Brain microvascular endothelial cell (primary cell): ENCODE measurements at regions not wholly inside any gene's neighbourhood (a gene's known extent, or its start where the extent isn't known, plus 50 kb on each side); places are given as distances from the start of the nearest gene placed in this dataset.
A peak's percentile ranks its signal among the peaks of the same experiment; 100 is the strongest.

Experiments used
- DNase-seq: peaks from one replicate; pipeline ENCODE4 v3.0.0-alpha.2; 2020
- H3K27ac ChIP-seq: fragments of 250-450 bp; sonication (Bioruptor Pico); 2 replicates; pipeline ENCODE4 v1.5.1; 2020; ENCODE audit warnings: mild to moderate bottlenecking, moderate library complexity
- H3K27me3 ChIP-seq: fragments of 250-450 bp; sonication (Bioruptor Pico); replicated peaks from 2 replicates; pipeline ENCODE4 v1.5.1; 2020; ENCODE audit warnings: mild to moderate bottlenecking
- H3K36me3 ChIP-seq: fragments of 250-450 bp; sonication (Bioruptor Pico); replicated peaks from 2 replicates; pipeline ENCODE4 v1.5.1; 2020; ENCODE audit warnings: mild to moderate bottlenecking
- H3K4me3 ChIP-seq: 2 replicates; pipeline ENCODE4 v1.5.1; 2011; ENCODE audit warnings: low read depth, mild to moderate bottlenecking, control low read depth, low read length, moderate library complexity
- CTCF ChIP-seq: IDR thresholded peaks from 2 replicates; pipeline ENCODE4 v1.5.1; 2011; ENCODE audit warnings: low read depth, mild to moderate bottlenecking, moderate library complexity, low read length, control low read depth, inconsistent platforms; ENCODE audit errors: missing control alignments
- in situ Hi-C: cut with HindIII; loops from 2 replicates; pipeline ENCODE4 v1.10.0; 2017; ENCODE audit warnings: low sequenced_read_pairs, low pct_ligation_motif_present

GRCh38 chr7:137164251-137164650, 179.3 kb downstream of the PTN start:
- DNase-seq, result no peak
- TF ChIP-seq CTCF, result no peak

GRCh38 chr7:137160236-137160635, 183.3 kb downstream of the PTN start:
- no peak for TF ChIP-seq CTCF
- in situ Hi-C loops, result loop anchor here (25.0 kb wide), 1 partner anchor 427 kb away; no protein-coding TSS in a partner anchor
- no peak overlapping the region for H3K4me3 ChIP-seq
- H3K27ac ChIP-seq, result no peak overlapping the region
- no peaks in the 10 kb centered on the region for H3K36me3 ChIP-seq
- no peaks in the 10 kb centered on the region for H3K27me3 ChIP-seq
- DNase-seq, result no peak

More at GRCh38 chr7:137164251-137164650, 179.3 kb downstream of the PTN start:
- Histone ChIP-seq H3K36me3 (no peaks in the 10 kb centered on the region), H3K27ac (no peak overlapping the region), H3K27me3 (no peaks in the 10 kb centered on the region), H3K4me3 (no peak overlapping the region)
- in situ Hi-C loops, result loop anchor here (25.0 kb wide), 1 partner anchor 423 kb away; no protein-coding TSS in a partner anchor

- H3K27ac ChIP-seq, result no peak overlapping the region
- no peaks in the 10 kb centered on the region for H3K27me3 ChIP-seq
- no peaks in the 10 kb centered on the region for H3K36me3 ChIP-seq
- DNase-seq, result no peak
- no peak for TF ChIP-seq CTCF
- H3K4me3 ChIP-seq, result no peak overlapping the region
- in situ Hi-C loops, result loop anchor here (25.0 kb wide), 1 partner anchor 430 kb away; no protein-coding TSS in a partner anchor
Measured at GRCh38 chr7:137157256-137157655, 186.3 kb downstream of the PTN start.

DNA sequence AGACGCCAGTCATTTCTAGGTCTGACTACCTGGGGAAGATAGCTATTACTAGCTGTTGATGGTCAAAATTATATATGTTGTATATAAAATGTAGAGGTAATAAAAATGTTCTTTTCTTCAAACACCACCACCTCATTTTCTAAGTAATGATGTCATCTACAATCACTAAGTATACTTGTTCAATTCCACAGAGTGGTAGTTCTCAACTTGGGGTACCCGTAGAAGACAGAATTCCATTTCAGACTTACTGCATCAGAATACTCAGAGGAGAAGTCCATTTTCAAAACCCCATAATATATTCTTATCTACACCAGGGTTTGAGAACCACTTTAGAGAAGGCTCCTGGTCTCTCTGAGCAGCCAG, 191.9 kb downstream of the PTN start:
- no peak overlapping the region for H3K27ac ChIP-seq
- no peaks in the 10 kb centered on the region for H3K36me3 ChIP-seq
- no peak for TF ChIP-seq CTCF
- H3K4me3 ChIP-seq, result no peak overlapping the region
- no peak for DNase-seq
- in situ Hi-C loops, result loop anchor here (25.0 kb wide), 1 partner anchor 436 kb away; no protein-coding TSS in a partner anchor
- no peaks in the 10 kb centered on the region for H3K27me3 ChIP-seq

- H3K27me3 ChIP-seq, result no peaks in the 10 kb centered on the region
- H3K27ac ChIP-seq, result no peak overlapping the region
- DNase-seq, result peak; percentile 24
- in situ Hi-C loops, result loop anchor here (25.0 kb wide), 1 partner anchor 436 kb away; no protein-coding TSS in a partner anchor
- no peak overlapping the region for H3K4me3 ChIP-seq
- no peak for TF ChIP-seq CTCF
- H3K36me3 ChIP-seq, result no peaks in the 10 kb centered on the region
Measured at GRCh38 chr7:137151041-137151689, 192.4 kb downstream of the PTN start.

GRCh38 chr7:137147338-137147720, 196.2 kb downstream of the PTN start:
- TF ChIP-seq CTCF, result no peak
- in situ Hi-C loops, result no loop called here
- Histone ChIP-seq H3K27me3 (no peaks in the 10 kb centered on the region), H3K36me3 (no peaks in the 10 kb centered on the region), H3K27ac (peak overlapping the region; percentile 89), H3K4me3 (no peak overlapping the region)
- DNase-seq, result no peak
